Chondrocyte (in vitro differentiated cells): ENCODE measurements at regions not wholly inside any gene's neighbourhood (a gene's known extent, or its start where the extent isn't known, plus 50 kb on each side); places are given as distances from the start of the nearest gene placed in this dataset.

Experiments used
- DNase-seq: peaks from one replicate; pipeline ENCODE4 v3.0.0; 2021; ENCODE audit warnings: mixed read lengths, low spot score
- H3K27ac Mint-ChIP-seq: one replicate; pipeline ENCODE4 v1.8.0; 2021; ENCODE audit warnings: mild to moderate bottlenecking, moderate library complexity, mixed read lengths; ENCODE audit not compliant: unreplicated experiment
- H3K27me3 Mint-ChIP-seq: 2 replicates; pipeline ENCODE4 v1.8.0; 2021; ENCODE audit warnings: low read depth, mixed read lengths
- H3K36me3 Mint-ChIP-seq: 2 replicates; pipeline ENCODE4 v1.8.0; 2021; ENCODE audit warnings: low read depth, mixed read lengths
- H3K4me1 Mint-ChIP-seq: 2 replicates; pipeline ENCODE4 v1.8.0; 2021; ENCODE audit warnings: low read depth, mild to moderate bottlenecking, mixed read lengths
- H3K4me3 Mint-ChIP-seq: one replicate; pipeline ENCODE4 v1.8.0; 2021; ENCODE audit warnings: mild to moderate bottlenecking, moderate library complexity, mixed read lengths; ENCODE audit not compliant: unreplicated experiment
- H3K9me3 Mint-ChIP-seq: 2 replicates; pipeline ENCODE4 v1.8.0; 2021; ENCODE audit warnings: low read depth, mixed read lengths
- CTCF ChIP-seq: fragments of 200-600 bp; sonication (generic); IDR thresholded peaks from 2 replicates; pipeline ENCODE4 v1.5.0; 2021; ENCODE audit warnings: antibody characterized with exemption, mild to moderate bottlenecking, moderate library complexity

GRCh38 chr3:135310317-135310716, 515.3 kb downstream of the EPHB1 start:
- no peak for DNase-seq
- H3K4me3 Mint-ChIP-seq = no peak overlapping the region
- H3K9me3 Mint-ChIP-seq = peaks cover 8% of the 10 kb centered on the region
- H3K27me3 Mint-ChIP-seq = no peaks in the 10 kb centered on the region
- no peaks in the 10 kb centered on the region for H3K4me1 Mint-ChIP-seq
- no peak for TF ChIP-seq CTCF
- no peaks in the 10 kb centered on the region for H3K36me3 Mint-ChIP-seq
- no peak overlapping the region for H3K27ac Mint-ChIP-seq

- DNase-seq = no peak
- H3K27me3 Mint-ChIP-seq = no peaks in the 10 kb centered on the region
- H3K36me3 Mint-ChIP-seq = no peaks in the 10 kb centered on the region
- no peaks in the 10 kb centered on the region for H3K4me1 Mint-ChIP-seq
- no peak overlapping the region for H3K4me3 Mint-ChIP-seq
- no peak overlapping the region for H3K27ac Mint-ChIP-seq
- no peak for TF ChIP-seq CTCF
- peaks cover 2% of the 10 kb centered on the region for H3K9me3 Mint-ChIP-seq
These were observed 516.6 kb downstream of the EPHB1 start for GRCh38 chr3:135311699-135312098.

DNA sequence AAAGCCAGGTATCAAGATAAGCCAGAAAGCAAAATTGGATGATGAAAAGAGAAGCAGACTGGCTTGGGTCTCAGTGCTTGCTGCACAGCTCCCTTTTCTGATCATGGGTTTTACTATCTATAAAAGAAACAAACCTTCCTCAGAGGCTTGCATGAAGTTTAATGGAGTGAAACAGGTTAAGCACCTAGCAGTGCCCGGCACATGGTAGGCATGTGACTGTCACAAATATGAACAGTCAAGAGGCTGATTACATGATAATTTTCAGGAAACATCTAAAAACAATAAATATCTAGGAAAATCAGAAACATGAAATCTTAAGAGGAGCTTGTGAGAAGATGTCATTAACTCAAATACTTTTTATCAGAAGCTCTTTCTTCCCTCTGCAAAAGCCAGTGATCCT, 519.2 kb downstream of the EPHB1 start:
- H3K4me1 Mint-ChIP-seq = no peaks in the 10 kb centered on the region
- no peak for TF ChIP-seq CTCF
- no peak overlapping the region for H3K27ac Mint-ChIP-seq
- peaks cover 2% of the 10 kb centered on the region for H3K9me3 Mint-ChIP-seq
- DNase-seq = no peak
- H3K4me3 Mint-ChIP-seq = no peak overlapping the region
- H3K27me3 Mint-ChIP-seq = no peaks in the 10 kb centered on the region
- no peaks in the 10 kb centered on the region for H3K36me3 Mint-ChIP-seq

GRCh38 chr3:135324301-135324700, 529.2 kb downstream of the EPHB1 start:
- no peak for TF ChIP-seq CTCF
- Mint-ChIP-seq H3K4me1 (no peaks in the 10 kb centered on the region), H3K9me3 (no peaks in the 10 kb centered on the region), H3K4me3 (no peak overlapping the region), H3K27me3 (peaks cover 2% of the 10 kb centered on the region), H3K36me3 (no peaks in the 10 kb centered on the region), H3K27ac (no peak overlapping the region)
- DNase-seq = no peak

- Mint-ChIP-seq H3K27ac (no peak overlapping the region), H3K27me3 (peaks cover 2% of the 10 kb centered on the region), H3K4me1 (no peaks in the 10 kb centered on the region), H3K36me3 (no peaks in the 10 kb centered on the region), H3K4me3 (no peak overlapping the region), H3K9me3 (no peaks in the 10 kb centered on the region)
- no peak for DNase-seq
- no peak for TF ChIP-seq CTCF
These were observed 530.0 kb downstream of the EPHB1 start for GRCh38 chr3:135325096-135325495.
